Tibial artery (tissue), 4 donors: ENCODE measurements at regions not wholly inside any gene's neighbourhood (a gene's known extent, or its start where the extent isn't known, plus 50 kb on each side); places are given as distances from the start of the nearest gene placed in this dataset.

Source experiments
- DNase-seq, 2 donors: peaks; one replicate each; pipeline ENCODE4 v3.0.0-alpha.2; 2019
- H3K27ac ChIP-seq, 2 donors: fragments of 200-600 bp; sonication (generic) in 1 of 2; 1 replicate in 1 of 2; 2 replicates in 1 of 2; pipeline ENCODE4 v1.5.1; 2018 to 2019; ENCODE audit warnings: mild to moderate bottlenecking in 1 of 2
- H3K27me3 ChIP-seq, 2 donors: fragments of 200-600 bp; sonication (generic) in 1 of 2; one replicate each; pipeline versions ENCODE4 v1.5.1 to v1.6.0; 2016 to 2019
- H3K36me3 ChIP-seq, 3 donors: fragments of 200-600 bp; sonication (generic) in 2 of 3; one replicate each; pipeline ENCODE4 v1.5.1; 2016 to 2019; ENCODE audit warnings: mild to moderate bottlenecking in 2 of 3
- H3K4me1 ChIP-seq, 4 donors: fragments of 200-600 bp; sonication (generic) in 2 of 4; 1 replicate in 3 of 4; 2 replicates in 1 of 4; pipeline ENCODE4 v1.5.1; 2016 to 2019
- H3K4me3 ChIP-seq, 2 donors: fragments of 200-600 bp; sonication (generic) in 1 of 2; 1 replicate in 1 of 2; 2 replicates in 1 of 2; pipeline ENCODE4 v1.5.1; 2018 to 2019; ENCODE audit warnings: mild to moderate bottlenecking in 2 of 2
- H3K9me3 ChIP-seq, 3 donors: fragments of 200-600 bp; sonication (generic) in 1 of 3; one replicate each; pipeline ENCODE4 v1.5.1; 2016 to 2019
- intact Hi-C: fragments of 100-400 bp; cut with DNase I; formaldehyde crosslinking; loops from one replicate; pipeline ENCODE4 v1.15.0; 2023; ENCODE audit warnings: low total_unique reads
- TF ChIP-seq, protein P1 (sequence below), 2 experiments: fragments of 200-600 bp in 1 of 2; fragments of 450-650 bp in 1 of 2; IDR thresholded peaks; one replicate each; pipeline ENCODE4 v1.5.1; 2017 to 2019; ENCODE audit warnings: antibody characterized with exemption in 2 of 2, mild to moderate bottlenecking in 1 of 2, moderate library complexity in 1 of 2

DNA sequence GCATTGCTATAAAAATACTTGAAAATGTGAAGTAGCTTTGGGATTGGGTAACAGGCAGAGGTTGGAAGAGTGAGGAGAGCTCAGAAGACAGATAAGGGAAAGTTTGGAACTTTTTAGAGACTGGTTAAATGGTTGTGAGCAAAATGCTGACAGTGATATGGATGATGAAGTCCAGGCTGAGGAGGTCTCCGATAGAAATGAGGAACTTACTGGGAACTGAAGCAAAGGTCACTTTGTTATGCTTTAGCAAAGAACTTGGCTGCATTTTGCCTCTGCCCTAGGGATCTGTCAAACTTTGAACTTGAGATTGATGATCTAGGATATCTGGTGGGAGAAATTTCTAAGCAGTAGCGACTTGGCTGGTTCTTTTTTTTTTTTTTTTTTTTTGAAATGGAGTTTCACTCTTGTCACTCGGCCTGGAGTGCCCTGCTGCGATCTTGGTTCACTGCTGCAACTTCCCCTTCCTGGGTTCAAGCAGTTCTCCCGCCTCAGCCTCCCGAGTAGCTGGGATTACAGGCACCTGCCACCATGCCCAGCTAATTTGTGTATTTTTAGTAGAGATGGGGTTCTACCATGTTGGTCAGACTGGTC, 998.9 kb downstream of the TLE1 start:
- TF ChIP-seq, protein P1, sequence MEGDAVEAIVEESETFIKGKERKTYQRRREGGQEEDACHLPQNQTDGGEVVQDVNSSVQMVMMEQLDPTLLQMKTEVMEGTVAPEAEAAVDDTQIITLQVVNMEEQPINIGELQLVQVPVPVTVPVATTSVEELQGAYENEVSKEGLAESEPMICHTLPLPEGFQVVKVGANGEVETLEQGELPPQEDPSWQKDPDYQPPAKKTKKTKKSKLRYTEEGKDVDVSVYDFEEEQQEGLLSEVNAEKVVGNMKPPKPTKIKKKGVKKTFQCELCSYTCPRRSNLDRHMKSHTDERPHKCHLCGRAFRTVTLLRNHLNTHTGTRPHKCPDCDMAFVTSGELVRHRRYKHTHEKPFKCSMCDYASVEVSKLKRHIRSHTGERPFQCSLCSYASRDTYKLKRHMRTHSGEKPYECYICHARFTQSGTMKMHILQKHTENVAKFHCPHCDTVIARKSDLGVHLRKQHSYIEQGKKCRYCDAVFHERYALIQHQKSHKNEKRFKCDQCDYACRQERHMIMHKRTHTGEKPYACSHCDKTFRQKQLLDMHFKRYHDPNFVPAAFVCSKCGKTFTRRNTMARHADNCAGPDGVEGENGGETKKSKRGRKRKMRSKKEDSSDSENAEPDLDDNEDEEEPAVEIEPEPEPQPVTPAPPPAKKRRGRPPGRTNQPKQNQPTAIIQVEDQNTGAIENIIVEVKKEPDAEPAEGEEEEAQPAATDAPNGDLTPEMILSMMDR (IDR thresholded peaks at IDR 0.05) = no peak
- no peaks in the 10 kb centered on the region for H3K9me3 ChIP-seq
- H3K27ac ChIP-seq = no peak overlapping the region
- H3K4me1 ChIP-seq = no peaks in the 10 kb centered on the region
- no peaks in the 10 kb centered on the region for H3K36me3 ChIP-seq
- H3K27me3 ChIP-seq = no peaks in the 10 kb centered on the region
- intact Hi-C loops = no loop called here
- no peak for DNase-seq
- no peak overlapping the region for H3K4me3 ChIP-seq

DNA sequence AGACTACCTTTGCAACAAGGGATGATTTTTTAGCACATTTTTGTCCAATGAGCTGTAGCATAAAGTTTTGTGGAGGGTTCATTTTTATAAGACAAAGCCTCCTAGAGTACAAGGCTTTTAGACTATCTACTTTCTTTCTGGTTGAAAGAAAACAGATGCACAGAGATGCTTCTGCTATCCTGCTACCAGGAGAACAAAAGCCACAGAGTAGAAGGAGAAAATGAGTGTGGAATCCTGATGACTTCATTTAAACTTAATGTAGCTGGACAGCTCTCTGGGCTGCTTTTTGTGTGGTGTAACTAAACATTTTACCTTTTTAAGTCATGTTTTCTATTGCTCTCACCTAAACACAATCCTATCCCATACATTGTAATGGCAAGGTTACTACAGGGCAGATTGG, 1009.4 kb downstream of the TLE1 start:
- Histone ChIP-seq H3K9me3 (no peaks in the 10 kb centered on the region), H3K4me1 (no peaks in the 10 kb centered on the region), H3K4me3 (no peak overlapping the region), H3K27ac (no peak overlapping the region), H3K27me3 (no peaks in the 10 kb centered on the region), H3K36me3 (no peaks in the 10 kb centered on the region)
- TF ChIP-seq, protein P1 (IDR thresholded peaks at IDR 0.05) = no peak
- intact Hi-C loops = no loop called here
- DNase-seq = no peak

DNA sequence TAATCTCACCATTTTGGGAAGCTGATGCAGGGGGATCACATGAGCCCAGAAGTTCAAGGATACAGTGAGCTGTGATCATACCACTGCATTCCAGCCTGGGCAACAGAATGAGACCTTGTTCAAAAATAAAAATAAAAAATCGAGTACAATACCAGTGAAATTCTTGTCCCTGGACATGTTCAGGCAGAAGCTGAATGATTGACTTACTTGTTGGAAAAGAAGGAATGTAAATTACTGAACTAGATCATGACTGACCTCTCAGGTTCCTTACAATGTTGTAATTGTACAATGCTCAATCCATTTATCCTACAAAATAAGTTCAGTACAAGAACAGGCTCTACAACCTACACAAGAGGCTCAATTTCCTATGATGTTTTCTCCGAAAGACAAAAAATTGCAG, 1010.4 kb downstream of the TLE1 start:
- intact Hi-C loops = no loop called here
- no peaks in the 10 kb centered on the region for H3K36me3 ChIP-seq
- H3K4me1 ChIP-seq = no peaks in the 10 kb centered on the region
- TF ChIP-seq, protein P1 (IDR thresholded peaks at IDR 0.05) = no peak
- no peaks in the 10 kb centered on the region for H3K9me3 ChIP-seq
- no peak for DNase-seq
- no peaks in the 10 kb centered on the region for H3K27me3 ChIP-seq
- H3K27ac ChIP-seq = no peak overlapping the region
- no peak overlapping the region for H3K4me3 ChIP-seq

DNA sequence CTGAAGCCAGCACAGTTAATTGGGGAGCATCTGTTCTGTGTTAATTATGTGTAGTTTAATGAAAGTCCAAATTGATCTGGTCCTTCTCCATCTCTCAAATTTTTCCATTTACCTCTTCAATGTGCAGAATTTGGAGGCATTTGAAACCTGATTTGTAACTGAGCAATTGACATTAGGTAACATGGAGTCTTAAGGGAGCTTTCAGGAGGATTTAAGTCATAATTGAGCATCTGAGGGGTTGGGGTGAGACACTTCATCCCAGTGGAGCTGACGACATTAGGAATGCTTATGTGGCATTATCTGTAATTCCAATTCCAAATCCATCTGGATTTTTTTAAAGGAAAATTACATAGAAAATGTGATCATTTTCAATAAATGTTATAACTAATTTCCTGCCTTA, 1015.9 kb downstream of the TLE1 start:
- DNase-seq = no peak
- H3K4me1 ChIP-seq = no peaks in the 10 kb centered on the region
- no peak overlapping the region for H3K27ac ChIP-seq
- no peak overlapping the region for H3K4me3 ChIP-seq
- TF ChIP-seq, protein P1 (IDR thresholded peaks at IDR 0.05) = no peak
- H3K27me3 ChIP-seq = no peaks in the 10 kb centered on the region
- H3K9me3 ChIP-seq = no peaks in the 10 kb centered on the region
- H3K36me3 ChIP-seq = no peaks in the 10 kb centered on the region
- intact Hi-C loops = no loop called here

DNA sequence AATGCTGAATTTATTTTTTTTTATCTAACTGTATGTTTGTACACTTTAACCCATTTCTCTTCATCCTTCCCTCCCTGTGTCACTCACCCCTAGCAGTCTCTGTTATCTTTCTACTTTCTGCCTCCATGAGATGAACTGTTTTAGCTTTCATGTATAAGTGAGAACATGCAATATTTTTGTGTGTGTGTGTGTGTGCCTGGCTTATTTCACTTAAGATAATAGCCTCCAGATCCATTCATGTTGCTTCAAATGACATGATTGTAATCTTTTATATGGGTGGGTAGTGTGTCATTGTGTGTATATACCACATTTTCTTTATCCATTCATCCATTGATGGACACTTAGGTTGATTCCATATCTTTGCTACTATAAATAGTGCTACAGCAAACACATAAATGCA, 1023.9 kb downstream of the TLE1 start:
- DNase-seq = no peak
- TF ChIP-seq, protein P1 (IDR thresholded peaks at IDR 0.05) = no peak

More for the DNA sequence above, 1023.9 kb downstream of the TLE1 start:
- no peaks in the 10 kb centered on the region for H3K27me3 ChIP-seq
- H3K27ac ChIP-seq = no peak overlapping the region
- H3K4me3 ChIP-seq = no peak overlapping the region
- intact Hi-C loops = no loop called here
- no peaks in the 10 kb centered on the region for H3K4me1 ChIP-seq
- H3K36me3 ChIP-seq = no peaks in the 10 kb centered on the region
- no peaks in the 10 kb centered on the region for H3K9me3 ChIP-seq
